ENCODE measurements at regions not wholly inside any gene's neighbourhood (a gene's known extent, or its start where the extent isn't known, plus 50 kb on each side); places are given as distances from the start of the nearest gene placed in this dataset.

DNA sequence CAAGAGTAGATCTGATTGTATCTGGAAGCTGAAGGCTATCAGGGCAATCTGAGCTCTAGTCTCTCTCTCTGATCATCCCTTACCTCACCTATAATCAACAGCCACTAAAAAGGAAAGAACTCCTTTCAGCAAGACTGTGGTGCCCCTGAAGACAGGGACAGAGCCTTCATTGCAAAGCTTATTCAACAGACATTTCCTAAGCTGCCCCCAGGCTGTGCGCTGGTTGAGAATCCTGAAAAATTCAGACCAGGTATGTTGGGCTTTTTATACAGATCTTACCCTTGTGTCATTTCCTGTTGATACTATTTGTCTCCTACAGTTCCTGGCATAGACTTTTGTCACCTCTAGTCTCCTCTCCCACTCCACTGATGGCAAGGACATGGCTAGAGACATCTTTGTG, 63.3 kb upstream of the PLA2G4A start:
- TF ChIP-seq, protein P1, sequence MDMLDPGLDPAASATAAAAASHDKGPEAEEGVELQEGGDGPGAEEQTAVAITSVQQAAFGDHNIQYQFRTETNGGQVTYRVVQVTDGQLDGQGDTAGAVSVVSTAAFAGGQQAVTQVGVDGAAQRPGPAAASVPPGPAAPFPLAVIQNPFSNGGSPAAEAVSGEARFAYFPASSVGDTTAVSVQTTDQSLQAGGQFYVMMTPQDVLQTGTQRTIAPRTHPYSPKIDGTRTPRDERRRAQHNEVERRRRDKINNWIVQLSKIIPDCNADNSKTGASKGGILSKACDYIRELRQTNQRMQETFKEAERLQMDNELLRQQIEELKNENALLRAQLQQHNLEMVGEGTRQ (IDR thresholded peaks at IDR 0.05; ENCODE audit: low read depth, low read length): no peak
- TF ChIP-seq, protein P1 (CRISPR knock-in tag; IDR thresholded peaks at IDR 0.05; ENCODE audit: borderline replicate concordance): no peak
- no peak for TF ChIP-seq RXRA (CRISPR knock-in tag; IDR thresholded peaks at IDR 0.05)
- no peak for TF ChIP-seq IKZF1 (IDR thresholded peaks at IDR 0.05)
- TF ChIP-seq, protein P2, sequence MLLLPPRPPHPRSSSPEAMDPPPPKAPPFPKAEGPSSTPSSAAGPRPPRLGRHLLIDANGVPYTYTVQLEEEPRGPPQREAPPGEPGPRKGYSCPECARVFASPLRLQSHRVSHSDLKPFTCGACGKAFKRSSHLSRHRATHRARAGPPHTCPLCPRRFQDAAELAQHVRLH (CRISPR knock-in tag; IDR thresholded peaks at IDR 0.05; ENCODE audit: borderline replicate concordance, low read depth): no peak
- TF ChIP-seq, protein P3, sequence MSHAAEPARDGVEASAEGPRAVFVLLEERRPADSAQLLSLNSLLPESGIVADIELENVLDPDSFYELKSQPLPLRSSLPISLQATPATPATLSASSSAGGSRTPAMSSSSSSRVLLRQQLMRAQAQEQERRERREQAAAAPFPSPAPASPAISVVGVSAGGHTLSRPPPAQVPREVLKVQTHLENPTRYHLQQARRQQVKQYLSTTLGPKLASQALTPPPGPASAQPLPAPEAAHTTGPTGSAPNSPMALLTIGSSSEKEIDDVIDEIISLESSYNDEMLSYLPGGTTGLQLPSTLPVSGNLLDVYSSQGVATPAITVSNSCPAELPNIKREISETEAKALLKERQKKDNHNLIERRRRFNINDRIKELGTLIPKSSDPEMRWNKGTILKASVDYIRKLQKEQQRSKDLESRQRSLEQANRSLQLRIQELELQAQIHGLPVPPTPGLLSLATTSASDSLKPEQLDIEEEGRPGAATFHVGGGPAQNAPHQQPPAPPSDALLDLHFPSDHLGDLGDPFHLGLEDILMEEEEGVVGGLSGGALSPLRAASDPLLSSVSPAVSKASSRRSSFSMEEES (CRISPR knock-in tag; IDR thresholded peaks at IDR 0.05): no peak
- TF ChIP-seq TARDBP (CRISPR knock-in tag; IDR thresholded peaks at IDR 0.05): no peak
